K562 (cell line): ENCODE measurements at regions not wholly inside any gene's neighbourhood (a gene's known extent, or its start where the extent isn't known, plus 50 kb on each side); places are given as distances from the start of the nearest gene placed in this dataset.

Experiments
- ATAC-seq: fragments of 200-7000 bp; cut with Tn5 transposase; 3 replicates; pipeline ENCODE4 v1.9.1; 2020; ENCODE audit warnings: moderate library complexity
- BruUV-seq: library from RNA; stranded (reverse); fragments of 400-500 nt; replicated peaks from 2 replicates; lab custom pipeline; 2021; lab: Mats Ljungman, UMichigan
- CTCF ChIA-PET: fragments of 300-600 bp; formaldehyde crosslinking; extraction: SDS; loops from one replicate; lab custom pipeline; 2021; ENCODE audit warnings: low intra/inter-chr PET ratio; lab: Yijun Ruan, JAX
- POLR2A ChIA-PET: fragments of 300-600, 350-650 bp; sonication (Branson Sonifier 250); formaldehyde crosslinking; extraction: SDS; loops from one replicate; lab custom pipeline; 2021; ENCODE audit warnings: antibody characterized with exemption, inconsistent platforms; lab: Yijun Ruan, JAX
- DNase-seq, 4 experiments: peaks; one replicate each; pipeline versions ENCODE4 v3.0.0 to v3.0.0-alpha.2; 2011 to 2018; ENCODE audit warnings: low spot score in 3 of 4, mixed read lengths in 3 of 4; ENCODE audit errors: extremely low read depth in 1 of 4
- FAIRE-seq: peaks from 2 replicates; lab custom pipeline; 2011; peaks lifted over from hg19 to GRCh38; lab: Jason Lieb, UNC
- H2AFZ ChIP-seq: 2 replicates; pipeline ENCODE4 v1.6.0; 2011; ENCODE audit warnings: low read depth, low read length, control low read depth, inconsistent platforms
- H3K27ac ChIP-seq: fragments of 200-600 bp; 3 replicates; pipeline ENCODE4 v1.8.0; 2011; ENCODE audit warnings: low read depth, mild to moderate bottlenecking, control low read depth, inconsistent platforms, low read length, moderate library complexity, mixed read lengths; ENCODE audit errors: extremely low read depth
- H3K27me3 ChIP-seq, 2 experiments: fragments of 300-600 bp in 1 of 2; 2 replicates in 1 of 2; 3 replicates in 1 of 2; pipeline versions ENCODE4 v1.6.0 to v1.8.0; 2011; ENCODE audit warnings: inconsistent platforms in 2 of 2, low read length in 2 of 2, mild to moderate bottlenecking in 1 of 2, mixed read lengths in 1 of 2, moderate library complexity in 1 of 2; ENCODE audit not compliant: control insufficient read depth in 2 of 2, insufficient read depth in 2 of 2
- H3K36me3 ChIP-seq: fragments of 300-600 bp; 3 replicates; pipeline ENCODE4 v1.8.0; 2011; ENCODE audit warnings: mild to moderate bottlenecking, low read length, inconsistent platforms; ENCODE audit not compliant: control insufficient read depth, insufficient read depth
- H3K4me1 ChIP-seq, 2 experiments: fragments of 200-600 bp in 1 of 2; replicated peaks in 1 of 2; 2 replicates in 1 of 2; 3 replicates in 1 of 2; pipeline versions ENCODE4 v1.5.1 to v1.8.0; 2011; ENCODE audit warnings: inconsistent platforms in 2 of 2, low read length in 2 of 2, mild to moderate bottlenecking in 1 of 2, mixed read lengths in 1 of 2, moderate library complexity in 1 of 2; ENCODE audit not compliant: control insufficient read depth in 2 of 2, insufficient read depth in 2 of 2
- H3K4me2 ChIP-seq: 2 replicates; pipeline ENCODE4 v1.6.1; 2011; ENCODE audit warnings: low read length, control low read depth, inconsistent platforms, mixed read lengths; ENCODE audit not compliant: insufficient read depth
- H3K4me3 ChIP-seq: fragments of 200-600 bp; sonication (generic), shearing (Covaris generic); 2 replicates; pipeline ENCODE4 v1.5.1; 2016; ENCODE audit warnings: control low read depth, inconsistent platforms
- H3K79me2 ChIP-seq: fragments of 200-600 bp; 3 replicates; pipeline ENCODE4 v1.8.0; 2011; ENCODE audit warnings: low read length, inconsistent platforms; ENCODE audit not compliant: control insufficient read depth, insufficient read depth
- H3K9ac ChIP-seq, 2 experiments: 2 replicates each; pipeline versions ENCODE4 v1.6.0 to v1.6.1; 2011; ENCODE audit warnings: low read depth in 2 of 2, low read length in 2 of 2, control low read depth in 1 of 2, inconsistent platforms in 1 of 2, mild to moderate bottlenecking in 1 of 2, mixed read lengths in 1 of 2; ENCODE audit not compliant: insufficient read depth in 1 of 2
- H3K9me1 ChIP-seq: one replicate; pipeline ENCODE4 v1.6.0; 2011; ENCODE audit warnings: inconsistent platforms, mild to moderate bottlenecking, low read length, moderate library complexity; ENCODE audit not compliant: control insufficient read depth, insufficient read depth
- H3K9me3 ChIP-seq: replicated peaks from 2 replicates; pipeline ENCODE4 v1.5.1; 2011; ENCODE audit warnings: low read depth, low read length, inconsistent platforms; ENCODE audit not compliant: control insufficient read depth, insufficient read depth
- H4K20me1 ChIP-seq: replicated peaks from 2 replicates; pipeline ENCODE4 v1.6.1; 2011; ENCODE audit warnings: low read length, inconsistent platforms, mixed read lengths; ENCODE audit not compliant: control insufficient read depth, insufficient read depth
- CBFA2T2 ChIP-seq: fragments of 450-650 bp; conservative IDR thresholded peaks from 2 replicates; pipeline ENCODE4 v1.6.1; 2017; ENCODE audit warnings: mild to moderate bottlenecking
- DIDO1 ChIP-seq: fragments of 450-650 bp; IDR thresholded peaks from 2 replicates; pipeline ENCODE4 v1.6.1; 2016; ENCODE audit warnings: low read depth, missing biosample characterization, missing genetic modification characterization
- DPF2 ChIP-seq: fragments of 450-650 bp; IDR thresholded peaks from 2 replicates; pipeline ENCODE4 v1.6.1; 2016
- HOMEZ ChIP-seq: fragments of 250-450 bp; sonication (Bioruptor Pico); IDR thresholded peaks from 2 replicates; pipeline ENCODE4 v1.4.0; 2020; ENCODE audit warnings: mild to moderate bottlenecking, moderate library complexity
- MBD2 ChIP-seq: sonication (generic); IDR thresholded peaks from 2 replicates; pipeline ENCODE4 v1.6.1; 2016; ENCODE audit warnings: low read depth, borderline replicate concordance
- MYBL2 ChIP-seq, 2 experiments: fragments of 450-650 bp in 1 of 2; sonication (generic) in 1 of 2; formaldehyde crosslinking in 1 of 2; IDR thresholded peaks; 2 replicates each; pipeline versions ENCODE4 v1.6.1 to v1.8.1; 2017 to 2022; ENCODE audit warnings: borderline replicate concordance in 1 of 2, inconsistent platforms in 1 of 2, low read depth in 1 of 2, mild to moderate bottlenecking in 1 of 2, missing genetic modification reagents in 1 of 2, moderate library complexity in 1 of 2
- PHTF2 ChIP-seq: fragments of 250-450 bp; sonication (Bioruptor Pico); IDR thresholded peaks from 2 replicates; pipeline ENCODE4 v1.5.0; 2021; ENCODE audit warnings: mild to moderate bottlenecking
- RUNX1 ChIP-seq: sonication (generic); IDR thresholded peaks from 2 replicates; pipeline ENCODE4 v1.6.1; 2016; ENCODE audit warnings: antibody characterized with exemption, low read depth
- SMAD1 ChIP-seq: fragments of 150-350 bp; IDR thresholded peaks from 2 replicates; pipeline ENCODE4 v1.6.1; 2014; ENCODE audit warnings: low read length, low read depth; ENCODE audit not compliant: partially characterized antibody
- ZFPM2 ChIP-seq: fragments of 250-450 bp; sonication (Bioruptor Pico); IDR thresholded peaks from 2 replicates; pipeline ENCODE4 v1.5.1; 2022; ENCODE audit warnings: mild to moderate bottlenecking
- WGBS: fragments of 100-300 bp; shearing (Covaris generic); methylation state at CpG from one replicate; pipeline ENCODE4 v1.1.6; 2016; ENCODE audit warnings: low coverage, mixed read lengths; ENCODE audit not compliant: insufficient coverage; ENCODE audit errors: missing lambda C conversion rate; 5-methylcytosine and 5-hydroxymethylcytosine counted together
- in situ Hi-C: fragments of 300-500 bp; cut with MboI; formaldehyde crosslinking; loops from 4 replicates; pipeline ENCODE4 v1.15.0; 2018; ENCODE audit warnings: inconsistent platforms, mixed read lengths
- intact Hi-C: fragments of 100-400 bp; cut with micrococcal nuclease; formaldehyde crosslinking; loops from 2 replicates; pipeline ENCODE4 v1.14.2; 2022
- TF ChIP-seq, protein P1 (sequence below): sonication (generic); formaldehyde crosslinking; IDR thresholded peaks from 2 replicates; pipeline ENCODE4 v1.8.0; 2023; ENCODE audit warnings: missing genetic modification reagents, mild to moderate bottlenecking, borderline replicate concordance
- TF ChIP-seq, protein P2 (sequence below): fragments of 250-450 bp; sonication (Bioruptor Pico); IDR thresholded peaks from 2 replicates; pipeline ENCODE4 v1.8.0; 2021; ENCODE audit warnings: moderate library complexity, mild to moderate bottlenecking, inconsistent platforms
- TF ChIP-seq, protein P3 (sequence below): fragments of 250-450 bp; sonication (Bioruptor Pico); IDR thresholded peaks from 2 replicates; pipeline ENCODE4 v1.5.0; 2021

DNA sequence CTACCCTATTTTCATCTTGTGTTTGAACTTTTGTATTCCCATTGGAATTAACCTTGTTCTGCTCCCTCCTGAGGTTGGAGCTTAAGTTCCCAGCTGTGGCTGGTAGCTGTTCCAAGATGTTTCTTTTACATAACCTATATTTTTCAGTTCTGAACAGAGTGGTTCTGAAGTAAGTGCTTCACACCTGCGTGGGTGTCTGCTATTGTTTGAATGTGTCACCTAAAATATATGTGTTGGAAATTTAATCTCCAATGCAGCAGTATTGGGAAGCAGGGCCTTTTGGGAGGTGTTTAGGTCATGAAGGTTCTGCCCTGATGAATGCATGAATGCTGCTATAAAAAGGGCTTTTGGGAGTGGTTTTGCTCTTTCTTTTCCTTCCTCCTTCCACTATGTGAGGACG is 123.8 kb downstream of the LACC1 start (continued):
- TF ChIP-seq, protein P1, sequence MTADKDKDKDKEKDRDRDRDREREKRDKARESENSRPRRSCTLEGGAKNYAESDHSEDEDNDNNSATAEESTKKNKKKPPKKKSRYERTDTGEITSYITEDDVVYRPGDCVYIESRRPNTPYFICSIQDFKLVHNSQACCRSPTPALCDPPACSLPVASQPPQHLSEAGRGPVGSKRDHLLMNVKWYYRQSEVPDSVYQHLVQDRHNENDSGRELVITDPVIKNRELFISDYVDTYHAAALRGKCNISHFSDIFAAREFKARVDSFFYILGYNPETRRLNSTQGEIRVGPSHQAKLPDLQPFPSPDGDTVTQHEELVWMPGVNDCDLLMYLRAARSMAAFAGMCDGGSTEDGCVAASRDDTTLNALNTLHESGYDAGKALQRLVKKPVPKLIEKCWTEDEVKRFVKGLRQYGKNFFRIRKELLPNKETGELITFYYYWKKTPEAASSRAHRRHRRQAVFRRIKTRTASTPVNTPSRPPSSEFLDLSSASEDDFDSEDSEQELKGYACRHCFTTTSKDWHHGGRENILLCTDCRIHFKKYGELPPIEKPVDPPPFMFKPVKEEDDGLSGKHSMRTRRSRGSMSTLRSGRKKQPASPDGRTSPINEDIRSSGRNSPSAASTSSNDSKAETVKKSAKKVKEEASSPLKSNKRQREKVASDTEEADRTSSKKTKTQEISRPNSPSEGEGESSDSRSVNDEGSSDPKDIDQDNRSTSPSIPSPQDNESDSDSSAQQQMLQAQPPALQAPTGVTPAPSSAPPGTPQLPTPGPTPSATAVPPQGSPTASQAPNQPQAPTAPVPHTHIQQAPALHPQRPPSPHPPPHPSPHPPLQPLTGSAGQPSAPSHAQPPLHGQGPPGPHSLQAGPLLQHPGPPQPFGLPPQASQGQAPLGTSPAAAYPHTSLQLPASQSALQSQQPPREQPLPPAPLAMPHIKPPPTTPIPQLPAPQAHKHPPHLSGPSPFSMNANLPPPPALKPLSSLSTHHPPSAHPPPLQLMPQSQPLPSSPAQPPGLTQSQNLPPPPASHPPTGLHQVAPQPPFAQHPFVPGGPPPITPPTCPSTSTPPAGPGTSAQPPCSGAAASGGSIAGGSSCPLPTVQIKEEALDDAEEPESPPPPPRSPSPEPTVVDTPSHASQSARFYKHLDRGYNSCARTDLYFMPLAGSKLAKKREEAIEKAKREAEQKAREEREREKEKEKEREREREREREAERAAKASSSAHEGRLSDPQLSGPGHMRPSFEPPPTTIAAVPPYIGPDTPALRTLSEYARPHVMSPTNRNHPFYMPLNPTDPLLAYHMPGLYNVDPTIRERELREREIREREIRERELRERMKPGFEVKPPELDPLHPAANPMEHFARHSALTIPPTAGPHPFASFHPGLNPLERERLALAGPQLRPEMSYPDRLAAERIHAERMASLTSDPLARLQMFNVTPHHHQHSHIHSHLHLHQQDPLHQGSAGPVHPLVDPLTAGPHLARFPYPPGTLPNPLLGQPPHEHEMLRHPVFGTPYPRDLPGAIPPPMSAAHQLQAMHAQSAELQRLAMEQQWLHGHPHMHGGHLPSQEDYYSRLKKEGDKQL (CRISPR knock-in tag), result no peak
- TF ChIP-seq MYBL2 (IDR thresholded peaks at IDR 0.05; ENCODE audit: low read depth) (no peak), MYBL2 (CRISPR knock-in tag; IDR thresholded peaks at IDR 0.05; ENCODE audit: borderline replicate concordance) (no peak), DIDO1 (tag) (no peak)
- TF ChIP-seq, all 486 proteins: peak for 0

- POLR2A ChIA-PET, result no interaction called here
- FAIRE-seq, result no peak
- no peak for TF ChIP-seq RUNX1
- no peak for TF ChIP-seq DPF2
- no peak for TF ChIP-seq MBD2
- TF ChIP-seq PHTF2 (CRISPR knock-in tag), result no peak
- no peak for TF ChIP-seq CBFA2T2
- no peak for TF ChIP-seq ZFPM2 (CRISPR knock-in tag)
- no peak for TF ChIP-seq HOMEZ
- TF ChIP-seq SMAD1, result no peak
- TF ChIP-seq, protein P2, sequence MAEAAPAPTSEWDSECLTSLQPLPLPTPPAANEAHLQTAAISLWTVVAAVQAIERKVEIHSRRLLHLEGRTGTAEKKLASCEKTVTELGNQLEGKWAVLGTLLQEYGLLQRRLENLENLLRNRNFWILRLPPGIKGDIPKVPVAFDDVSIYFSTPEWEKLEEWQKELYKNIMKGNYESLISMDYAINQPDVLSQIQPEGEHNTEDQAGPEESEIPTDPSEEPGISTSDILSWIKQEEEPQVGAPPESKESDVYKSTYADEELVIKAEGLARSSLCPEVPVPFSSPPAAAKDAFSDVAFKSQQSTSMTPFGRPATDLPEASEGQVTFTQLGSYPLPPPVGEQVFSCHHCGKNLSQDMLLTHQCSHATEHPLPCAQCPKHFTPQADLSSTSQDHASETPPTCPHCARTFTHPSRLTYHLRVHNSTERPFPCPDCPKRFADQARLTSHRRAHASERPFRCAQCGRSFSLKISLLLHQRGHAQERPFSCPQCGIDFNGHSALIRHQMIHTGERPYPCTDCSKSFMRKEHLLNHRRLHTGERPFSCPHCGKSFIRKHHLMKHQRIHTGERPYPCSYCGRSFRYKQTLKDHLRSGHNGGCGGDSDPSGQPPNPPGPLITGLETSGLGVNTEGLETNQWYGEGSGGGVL (CRISPR knock-in tag), result no peak
- TF ChIP-seq, protein P3, sequence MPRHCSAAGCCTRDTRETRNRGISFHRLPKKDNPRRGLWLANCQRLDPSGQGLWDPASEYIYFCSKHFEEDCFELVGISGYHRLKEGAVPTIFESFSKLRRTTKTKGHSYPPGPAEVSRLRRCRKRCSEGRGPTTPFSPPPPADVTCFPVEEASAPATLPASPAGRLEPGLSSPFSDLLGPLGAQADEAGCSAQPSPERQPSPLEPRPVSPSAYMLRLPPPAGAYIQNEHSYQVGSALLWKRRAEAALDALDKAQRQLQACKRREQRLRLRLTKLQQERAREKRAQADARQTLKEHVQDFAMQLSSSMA (CRISPR knock-in tag), result no peak
These were observed 125.2 kb downstream of the LACC1 start for GRCh38 chr13:44004878-44005277.

More at GRCh38 chr13:44004878-44005277, 125.2 kb downstream of the LACC1 start:
- DNase-seq (no peak), ATAC-seq (no peak)
- H3K9me1 ChIP-seq, result no peaks in the 10 kb centered on the region
- CTCF ChIA-PET, result no interaction called here
- no peak overlapping the region for H3K4me3 ChIP-seq
- in situ Hi-C loops, result no loop called here
- no peaks in the 10 kb centered on the region for H3K36me3 ChIP-seq
- no peaks in the 10 kb centered on the region for H3K27me3 ChIP-seq
- no peak overlapping the region for H3K9ac ChIP-seq
- no TSS peak for BruUV-seq
- H3K4me2 ChIP-seq, result no peak overlapping the region
- intact Hi-C loops, result no loop called here
- H3K79me2 ChIP-seq, result no peaks in the 10 kb centered on the region
- no peaks in the 10 kb centered on the region for H3K4me1 ChIP-seq
- no peaks in the 10 kb centered on the region for H4K20me1 ChIP-seq
- no peak overlapping the region for H2AFZ ChIP-seq
- H3K9me3 ChIP-seq, result no peaks in the 10 kb centered on the region
- H3K27ac ChIP-seq, result no peak overlapping the region
- WGBS, result 0% methylated on average over 3 of the region's 3 CpGs
